COLO829 (cell line): ENCODE measurements at regions not wholly inside any gene's neighbourhood (a gene's known extent, or its start where the extent isn't known, plus 50 kb on each side); places are given as distances from the start of the nearest gene placed in this dataset.

Source experiments
- DNase-seq: peaks from one replicate; pipeline ENCODE4 v3.0.0; 2012; ENCODE audit warnings: low spot score

DNA sequence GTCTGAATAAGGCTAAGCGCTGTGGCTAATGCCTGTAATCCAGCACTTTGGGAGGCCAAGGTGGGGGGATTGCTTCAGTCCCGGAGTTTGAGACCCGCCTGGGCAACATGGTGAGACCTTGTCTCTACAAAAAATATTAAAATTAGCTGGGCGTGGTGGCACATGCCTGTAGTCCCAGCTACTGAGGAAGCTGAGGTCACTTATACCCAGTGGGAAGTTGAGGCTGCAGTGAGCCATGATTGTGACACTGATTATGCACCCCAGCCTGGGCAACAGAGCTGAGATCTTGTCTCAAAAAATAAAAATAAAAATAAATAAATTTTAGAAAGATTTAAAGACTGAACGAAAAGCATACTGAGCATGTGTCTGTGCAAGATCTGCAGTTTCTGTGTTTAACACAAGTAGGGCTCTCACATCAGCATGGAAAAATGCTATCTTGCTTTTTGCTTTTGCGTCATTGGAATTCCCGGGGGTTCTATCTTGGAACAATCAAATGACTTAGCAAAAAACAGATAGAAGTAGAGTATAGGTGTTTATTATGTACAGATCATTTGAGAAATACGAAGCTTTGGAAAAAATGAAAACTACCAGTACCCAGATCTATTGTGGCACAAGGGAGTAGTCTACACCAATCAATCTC, 161.9 kb downstream of the CAPZA3 start:
- no peak for DNase-seq

DNA sequence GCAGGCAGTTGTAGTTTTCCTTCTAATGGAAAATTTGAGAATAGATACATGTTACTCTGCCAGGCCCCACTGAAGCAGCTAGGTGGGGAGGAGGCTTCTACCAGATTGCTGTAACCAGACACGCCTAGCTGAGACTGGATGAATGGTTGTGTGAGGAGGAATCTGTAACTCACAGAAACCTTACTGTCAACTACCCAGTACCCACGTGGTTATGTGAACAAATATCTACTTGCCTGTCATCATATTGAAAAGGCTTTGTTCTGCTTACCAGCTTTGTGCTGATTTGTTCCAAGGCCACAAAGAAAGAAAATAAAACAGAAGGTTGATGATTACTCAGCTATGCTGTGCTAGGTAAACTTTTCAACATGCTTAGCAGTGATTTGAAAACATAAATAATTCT, 167.2 kb downstream of the CAPZA3 start:
- no peak for DNase-seq

DNA sequence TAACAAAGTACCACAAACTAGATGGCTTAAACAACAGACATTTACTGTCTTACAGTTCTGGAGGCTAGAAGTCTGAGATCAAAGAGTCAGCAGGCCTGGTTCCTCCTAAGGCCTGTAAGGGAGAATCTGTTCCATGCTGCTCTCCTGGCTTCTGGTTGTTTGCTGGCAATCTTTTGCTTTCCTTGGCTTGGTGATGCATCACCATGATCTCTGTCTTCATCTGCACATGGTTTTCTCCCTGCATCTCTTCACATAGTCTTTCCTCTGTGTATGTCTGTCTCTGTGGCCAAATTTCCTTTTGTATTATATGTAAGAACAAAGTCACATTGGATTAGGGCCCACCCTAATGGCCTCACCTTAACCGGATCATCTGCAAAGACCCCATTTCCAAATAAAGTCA, 168.5 kb downstream of the CAPZA3 start:
- no peak for DNase-seq

DNA sequence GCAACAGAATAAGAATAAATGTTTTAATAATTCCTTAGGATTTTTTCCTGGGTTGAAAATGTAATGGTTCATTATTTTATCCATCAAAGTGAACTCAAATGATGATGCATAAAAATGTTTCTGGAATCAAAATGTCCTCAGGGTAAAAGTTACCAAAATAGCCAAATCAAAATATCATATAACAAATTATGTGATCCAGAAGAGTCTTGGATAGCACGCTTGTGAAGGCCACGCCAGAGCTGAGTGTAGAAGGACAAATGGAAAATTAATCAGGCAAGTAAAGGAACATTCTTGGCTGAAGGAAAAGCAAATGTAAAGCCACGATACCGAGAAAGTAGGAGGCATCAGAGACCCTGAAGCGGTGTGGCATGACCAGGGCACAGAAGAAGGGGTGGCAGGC, 169.2 kb downstream of the CAPZA3 start:
- DNase-seq, result no peak

DNA sequence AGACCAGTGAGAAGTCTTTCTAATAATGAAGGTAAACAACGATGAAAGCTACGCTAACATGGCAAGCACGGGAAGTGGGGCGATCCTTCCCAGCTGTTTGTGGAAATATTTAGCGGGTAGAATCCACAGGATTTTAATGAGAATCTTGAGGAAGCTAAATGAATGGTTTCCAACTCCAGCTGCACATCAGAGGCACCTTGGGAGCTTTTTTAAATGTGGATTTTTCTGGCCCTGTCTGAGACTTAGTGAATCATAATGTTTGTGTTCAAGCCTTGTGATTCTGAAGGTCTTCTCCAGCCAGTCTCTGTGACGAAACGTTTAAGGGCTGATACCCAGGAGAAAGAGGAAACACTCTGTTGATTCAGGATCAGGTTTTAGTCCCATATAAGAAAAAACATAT, 169.8 kb downstream of the CAPZA3 start:
- no peak for DNase-seq

DNA sequence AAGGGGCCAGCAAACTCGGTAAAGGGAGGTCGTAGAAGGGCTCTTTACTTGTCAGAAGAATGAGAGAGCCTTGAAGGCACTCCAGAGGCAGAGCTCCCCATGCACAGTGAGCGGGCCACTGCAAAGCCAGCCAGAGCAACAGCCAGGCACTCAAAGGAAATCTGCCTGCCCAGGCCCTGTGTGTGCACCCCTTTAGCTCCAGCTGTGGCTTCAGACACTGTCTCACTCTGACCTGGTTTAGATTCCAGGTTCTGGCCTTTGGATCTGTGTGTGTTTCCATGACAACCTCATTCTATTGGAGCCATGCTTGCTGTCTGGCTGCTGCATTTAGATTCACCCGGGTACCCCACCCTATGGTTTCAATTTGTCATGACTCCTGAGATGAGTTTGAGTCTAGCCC, 170.3 kb downstream of the CAPZA3 start:
- no peak for DNase-seq

DNA sequence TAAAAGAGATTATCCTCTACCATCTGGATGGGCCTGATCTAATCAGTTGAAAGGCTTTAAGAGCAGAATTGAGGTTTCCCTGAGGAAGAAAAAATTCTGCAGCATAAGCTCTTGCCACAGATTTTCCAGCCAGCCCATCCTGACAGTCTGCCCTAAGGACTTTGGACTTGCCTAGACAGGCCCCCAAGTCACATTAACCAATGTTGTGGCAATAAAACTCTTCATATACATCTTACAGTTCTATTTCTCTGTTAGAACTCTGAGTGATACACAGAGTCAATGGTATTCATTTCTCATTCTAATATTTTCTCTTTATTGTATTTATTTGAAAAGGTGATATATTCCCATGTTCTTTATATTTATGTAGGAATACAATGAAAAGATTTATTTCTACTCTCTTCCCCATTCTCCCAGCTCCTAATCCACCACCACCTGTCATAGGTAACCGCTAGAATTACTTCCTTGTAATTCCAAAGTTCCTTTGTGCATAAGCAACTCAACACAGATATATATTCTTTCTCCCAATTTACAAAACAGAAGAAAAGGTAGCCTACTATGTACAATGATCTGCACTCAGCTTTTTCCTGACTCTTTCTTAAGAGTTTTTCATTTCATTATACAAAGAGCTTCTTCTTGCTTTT, 182.1 kb downstream of the CAPZA3 start:
- DNase-seq, result no peak

DNA sequence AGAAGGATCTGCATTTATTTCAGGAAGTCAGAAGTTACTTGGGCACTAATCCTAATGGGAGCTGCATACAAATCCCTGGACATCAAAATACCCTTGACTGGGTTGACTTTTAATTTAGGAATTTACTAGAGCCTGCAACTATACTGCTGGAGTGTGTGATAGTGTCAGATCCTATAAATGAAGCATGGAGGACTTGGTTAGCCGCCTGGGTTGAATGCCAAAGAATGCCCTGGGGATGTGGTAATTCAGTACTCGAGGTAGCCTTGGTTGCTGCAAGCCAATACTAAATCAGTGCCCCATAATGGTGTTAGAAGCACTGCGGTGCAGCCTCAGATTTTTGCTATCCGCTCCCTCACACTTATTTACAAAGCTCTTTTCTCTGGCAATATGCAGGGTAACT, 184.9 kb downstream of the CAPZA3 start:
- no peak for DNase-seq

DNA sequence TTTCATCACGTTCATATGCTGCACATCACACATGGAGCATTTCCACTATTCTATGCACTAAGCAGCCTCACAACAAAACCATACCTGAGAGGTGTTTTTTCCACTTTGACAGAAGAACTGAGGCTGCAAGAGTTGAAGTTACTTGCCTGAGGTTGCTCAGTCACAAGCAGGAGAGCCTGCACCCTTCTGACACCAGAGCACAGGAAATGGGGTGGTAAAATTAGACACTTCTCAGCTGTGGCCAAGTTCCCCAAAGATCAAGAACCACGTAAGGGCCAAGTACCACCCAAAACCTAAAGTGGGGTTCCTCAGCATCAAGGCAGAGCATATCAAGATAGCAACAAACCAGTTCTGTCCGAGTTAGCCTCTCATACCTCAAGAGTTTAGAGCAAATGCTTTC, 185.8 kb downstream of the CAPZA3 start:
- DNase-seq, result no peak

DNA sequence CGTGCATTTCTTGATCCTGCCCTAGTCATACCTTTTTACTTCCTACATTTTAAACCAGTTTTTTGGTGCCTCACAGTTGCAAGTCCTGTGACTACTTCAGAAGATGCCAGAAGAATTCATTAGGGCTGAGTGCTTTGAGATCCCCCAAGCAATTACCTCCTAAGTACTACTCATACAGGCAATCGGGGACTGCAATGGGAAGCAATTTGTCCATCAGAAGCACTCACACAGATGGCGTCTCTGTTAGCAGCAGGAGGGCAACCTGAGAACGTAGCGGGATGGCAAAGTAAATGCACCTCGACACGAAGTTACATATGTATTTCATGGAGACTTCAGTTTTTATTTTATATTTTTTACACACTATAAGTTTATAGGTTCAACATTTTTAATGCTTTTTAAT, 188.3 kb downstream of the CAPZA3 start:
- DNase-seq, result no peak

DNA sequence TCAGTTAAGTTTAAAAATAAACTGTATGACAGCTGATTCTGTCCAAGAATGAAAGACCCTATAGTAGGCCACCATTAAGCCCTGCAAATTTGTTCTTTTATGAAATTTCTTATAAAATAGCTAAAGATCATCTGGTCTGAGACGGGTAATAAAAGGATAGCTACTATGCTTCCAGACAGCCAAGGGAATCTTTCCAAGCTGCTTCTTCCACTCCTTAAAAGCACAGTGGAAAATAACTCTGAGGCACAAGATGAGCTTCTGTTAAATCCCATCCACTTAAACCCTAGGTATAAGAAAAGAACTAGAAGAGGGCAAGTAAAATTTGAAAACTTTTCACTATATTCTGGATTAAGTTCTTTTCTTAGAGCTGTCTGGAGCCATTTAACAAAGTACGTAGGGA, 194.3 kb downstream of the CAPZA3 start:
- no peak for DNase-seq

DNA sequence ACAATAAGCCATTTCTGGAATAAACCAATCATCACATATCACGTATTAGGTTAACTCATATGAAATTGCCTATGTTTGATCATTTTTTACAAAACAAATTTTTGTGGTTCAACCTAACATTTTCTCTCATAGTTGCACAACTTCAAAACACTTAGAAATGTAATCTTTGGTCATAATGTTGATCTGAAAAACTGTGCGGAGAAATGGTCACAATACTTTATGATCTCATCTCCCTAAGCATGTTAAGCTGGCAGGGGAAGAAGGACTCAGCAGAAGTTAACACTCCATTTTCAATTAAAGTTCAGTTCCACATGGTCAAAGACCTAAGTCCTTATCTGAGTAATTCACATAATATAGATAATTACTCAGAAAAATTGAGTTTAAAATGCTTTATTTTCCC, 194.8 kb downstream of the CAPZA3 start:
- DNase-seq, result no peak

DNA sequence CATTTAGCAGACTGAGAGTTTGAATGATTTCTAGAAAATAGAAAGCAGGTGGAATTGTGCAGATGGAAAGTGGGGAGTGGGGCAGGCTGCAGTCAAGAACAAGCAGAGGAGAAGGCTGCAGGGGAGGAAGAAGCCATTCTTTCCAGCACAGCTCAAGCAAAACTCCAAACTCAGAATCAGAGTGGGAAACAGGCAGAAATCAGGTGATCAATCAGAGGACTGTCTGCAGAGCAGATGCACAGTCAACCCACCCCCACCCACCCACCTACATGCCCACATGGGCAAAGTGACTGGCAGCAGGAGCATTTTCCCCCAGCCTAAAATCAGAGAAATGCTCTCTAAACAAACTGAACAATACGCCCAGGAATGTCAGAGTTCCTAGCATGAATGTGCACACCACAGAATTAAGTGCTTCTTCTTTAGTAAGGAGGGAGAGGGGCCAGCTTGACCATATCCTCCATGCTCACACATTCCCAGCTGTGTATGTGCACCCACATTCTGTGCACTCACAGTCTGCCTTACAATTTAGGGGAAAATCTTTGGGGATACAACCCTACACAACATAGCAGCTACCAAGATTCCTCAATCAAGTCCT, 194.1 kb upstream of the PLEKHA5 start:
- no peak for DNase-seq

DNA sequence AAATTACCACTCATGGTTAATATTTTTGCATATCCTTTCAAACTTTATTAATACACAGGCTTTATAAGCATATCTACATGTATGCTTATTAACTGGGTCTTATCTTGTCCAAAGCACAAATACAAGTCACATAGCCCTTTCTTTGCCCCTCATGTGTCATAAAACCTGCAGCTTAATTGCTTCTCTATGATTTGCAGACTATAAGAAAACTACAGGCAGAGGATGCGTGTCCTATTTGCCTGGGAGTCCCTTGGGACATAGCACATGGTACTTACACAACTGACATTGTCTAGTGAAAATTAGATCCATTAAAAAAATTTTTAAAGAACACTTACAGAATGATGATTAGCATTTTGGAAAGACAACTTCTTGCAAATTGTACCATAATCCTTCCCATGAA, 190.5 kb upstream of the PLEKHA5 start:
- DNase-seq, result no peak

DNA sequence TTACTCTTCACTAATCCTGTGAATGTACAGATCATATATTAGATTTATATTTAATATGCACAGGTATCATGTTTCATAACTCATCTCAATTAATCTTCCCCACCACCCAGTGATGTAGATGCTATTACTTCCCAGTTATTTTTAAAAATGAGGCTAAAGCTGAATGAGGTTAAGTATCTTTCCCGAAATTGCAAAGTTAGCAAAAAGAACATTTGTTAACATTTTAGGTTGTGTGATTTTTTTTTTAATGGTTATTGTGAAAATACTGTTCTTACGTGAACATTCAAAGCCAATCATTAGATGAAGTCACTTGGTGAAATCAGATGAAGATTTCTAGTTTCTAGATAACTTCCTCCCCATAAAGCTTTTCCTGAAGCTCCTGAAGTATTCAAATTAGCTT, 186.9 kb upstream of the PLEKHA5 start:
- no peak for DNase-seq

DNA sequence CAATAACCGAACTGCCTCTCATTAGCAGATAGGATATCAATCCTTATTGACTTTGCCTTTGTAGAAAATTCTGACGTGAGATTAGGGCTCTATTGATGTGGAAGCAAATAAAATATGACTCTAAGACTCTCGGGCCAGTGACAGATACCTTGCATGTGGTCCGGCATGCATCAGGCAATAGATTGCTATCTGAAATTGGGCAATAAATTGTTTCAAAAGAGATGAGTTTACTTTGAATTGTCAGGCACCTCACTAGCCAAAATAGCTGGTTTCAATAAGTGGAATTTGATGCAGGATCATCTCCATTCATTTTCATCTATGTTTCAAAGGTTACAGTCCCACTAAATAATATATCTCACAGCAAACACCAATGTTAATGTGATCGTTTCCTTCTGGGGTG, 186.3 kb upstream of the PLEKHA5 start:
- DNase-seq, result no peak

DNA sequence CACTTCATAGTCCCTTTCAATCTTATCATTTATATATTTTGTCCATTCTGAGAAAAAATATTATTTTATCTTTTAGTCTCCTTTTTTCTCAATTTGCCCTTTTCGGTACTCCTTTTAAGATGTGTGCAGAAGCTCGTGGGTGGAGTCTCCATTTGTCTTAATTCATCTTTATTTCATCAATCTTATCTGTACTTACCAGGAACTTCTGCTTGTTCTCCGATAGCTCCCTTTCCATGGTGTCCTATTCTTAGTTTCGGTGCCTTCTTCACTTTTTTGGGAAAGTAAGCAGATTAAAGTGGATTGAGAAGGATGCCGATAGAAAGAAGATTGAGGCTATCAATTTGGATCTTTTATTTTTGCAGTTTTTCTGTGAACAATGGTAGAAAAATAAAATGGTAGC, 183.4 kb upstream of the PLEKHA5 start:
- no peak for DNase-seq

DNA sequence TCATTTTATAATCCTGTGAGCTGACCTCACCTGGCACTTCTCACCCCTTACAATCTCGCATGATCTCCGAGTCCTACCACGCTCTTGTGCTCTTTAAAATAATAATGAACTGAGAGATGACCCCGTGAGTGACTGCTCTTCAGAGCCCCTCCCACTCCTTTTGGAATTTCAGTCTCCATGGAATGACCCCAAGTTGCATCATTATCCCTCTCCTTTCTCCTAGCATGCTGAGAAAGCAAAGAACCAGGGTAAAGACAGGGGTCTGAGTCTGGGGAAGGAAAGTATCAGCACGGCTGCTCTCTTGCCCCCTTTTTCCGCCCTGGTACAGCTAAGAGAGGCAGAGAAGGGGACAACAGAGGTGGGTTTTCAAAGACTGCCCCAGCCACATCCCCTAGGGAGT, 178.3 kb upstream of the PLEKHA5 start:
- no peak for DNase-seq

DNA sequence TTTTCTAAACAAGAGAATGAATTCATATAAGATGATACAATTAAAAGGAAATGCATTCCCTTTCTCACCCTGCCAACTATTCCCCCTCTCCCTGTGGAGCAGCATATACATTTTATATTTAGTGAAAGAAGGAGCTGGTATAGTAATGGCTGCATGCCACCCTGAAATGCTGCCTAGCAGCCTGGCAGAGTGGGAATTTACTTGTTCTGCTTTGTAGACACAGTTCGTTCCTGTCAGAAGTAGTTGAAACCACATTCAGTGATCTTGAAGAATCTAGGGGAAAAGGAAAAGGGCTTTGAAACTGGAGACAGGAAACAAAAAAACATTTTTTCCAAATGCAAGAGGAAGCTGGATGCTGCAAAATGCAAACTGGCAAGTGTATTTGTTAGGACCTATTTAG, 176.0 kb upstream of the PLEKHA5 start:
- DNase-seq, result no peak

DNA sequence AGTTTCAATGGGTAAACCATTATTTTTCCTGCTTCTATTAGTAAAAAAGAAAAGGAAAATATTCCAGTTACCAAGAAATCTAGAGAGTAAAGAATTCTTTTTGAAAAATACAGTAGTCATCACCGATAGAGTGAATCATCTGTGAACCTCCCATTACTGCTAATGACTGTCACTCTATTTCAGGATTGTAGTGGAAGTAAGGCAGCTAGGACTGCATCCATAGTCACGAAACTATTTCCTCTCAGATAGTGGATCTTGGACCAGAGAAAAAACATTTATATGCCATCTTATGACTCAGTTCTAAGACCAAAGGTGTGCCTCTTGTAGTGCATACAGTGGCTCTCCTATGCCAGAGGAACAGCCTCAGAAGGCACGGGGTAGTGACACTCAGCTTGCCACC, 173.9 kb upstream of the PLEKHA5 start:
- DNase-seq, result no peak

DNA sequence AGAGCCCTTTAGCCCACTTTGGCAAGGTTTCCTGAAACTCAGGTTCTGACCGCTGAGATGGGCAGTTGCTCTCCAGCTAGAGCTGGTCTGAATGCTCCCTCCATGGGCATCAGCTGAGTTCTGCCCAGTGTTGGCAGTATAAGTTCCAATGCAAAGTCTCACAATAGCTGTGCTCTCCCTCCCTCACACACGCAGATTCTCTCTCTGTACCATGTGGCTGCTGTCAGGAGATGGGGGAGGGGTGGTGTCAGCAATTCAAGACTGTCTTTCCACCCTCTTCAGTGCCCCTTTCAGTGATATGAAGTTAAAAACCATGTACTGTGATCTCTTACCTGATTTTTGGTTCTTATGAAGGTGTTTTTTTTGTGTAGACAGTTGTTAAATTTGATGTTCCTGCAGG, 164.3 kb upstream of the PLEKHA5 start:
- no peak for DNase-seq

DNA sequence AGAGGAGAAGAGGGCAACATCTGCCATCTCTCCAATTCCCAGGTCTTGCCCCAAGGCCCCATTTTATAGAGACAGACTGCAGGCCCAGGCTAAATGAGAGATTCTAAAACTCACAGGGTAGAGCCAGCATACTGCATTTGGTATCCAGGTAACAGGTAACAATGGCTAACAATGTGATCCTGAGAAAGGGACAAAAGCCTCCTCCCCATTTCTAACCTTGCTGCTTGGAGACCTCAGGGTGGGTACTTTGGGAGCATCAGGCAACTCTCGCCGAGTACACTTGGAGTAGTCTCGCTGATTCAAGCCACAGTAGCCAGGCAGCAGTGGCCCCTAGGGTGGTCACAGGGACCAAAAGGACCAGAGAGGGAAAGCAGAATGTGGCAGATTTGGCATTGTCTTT, 162.6 kb upstream of the PLEKHA5 start:
- DNase-seq, result no peak

DNA sequence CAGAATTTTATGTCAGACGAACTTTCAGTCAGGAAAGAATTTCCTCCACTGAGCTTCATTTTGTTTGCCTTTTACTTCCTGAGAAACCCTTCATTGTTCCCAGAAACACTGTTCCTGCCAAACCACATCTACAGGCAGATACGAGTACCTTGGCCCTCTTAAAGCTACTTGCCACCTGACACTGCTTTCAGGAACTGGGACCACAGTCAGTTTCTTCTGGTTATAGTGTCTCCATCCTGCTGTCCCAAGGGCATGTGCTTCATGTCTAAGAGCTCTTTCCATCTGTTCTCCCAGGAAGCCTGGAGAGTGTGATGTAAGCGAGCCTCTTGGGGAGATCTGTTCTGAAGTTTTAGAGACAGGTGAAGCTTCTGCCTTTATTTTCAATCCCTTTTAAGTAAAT, 161.7 kb upstream of the PLEKHA5 start:
- no peak for DNase-seq

DNA sequence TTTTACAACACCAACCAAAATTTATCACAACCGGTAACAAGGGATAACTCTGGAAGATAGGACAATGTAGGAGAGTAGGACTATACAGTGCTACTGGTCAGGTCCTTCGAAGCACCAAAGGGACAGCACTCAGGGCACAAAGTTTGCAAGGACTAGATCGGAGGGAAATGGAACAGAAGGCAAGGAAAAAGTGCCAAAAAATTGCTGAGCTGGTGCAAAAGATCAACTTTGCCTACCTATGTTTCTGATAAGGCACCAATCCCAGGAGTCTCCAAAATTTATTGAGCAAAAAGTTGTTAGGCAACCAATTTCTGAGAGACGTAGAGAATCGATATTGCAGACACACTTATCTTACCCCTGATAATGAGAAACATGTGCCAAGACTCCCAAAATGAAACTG, 160.0 kb upstream of the PLEKHA5 start:
- DNase-seq, result no peak
